Choroid plexus epithelial cell (primary cell): ENCODE measurements at regions not wholly inside any gene's neighbourhood (a gene's known extent, or its start where the extent isn't known, plus 50 kb on each side); places are given as distances from the start of the nearest gene placed in this dataset.

ENCODE experiments used
- DNase-seq: peaks from one replicate; pipeline ENCODE4 v3.0.0-alpha.2; 2010; ENCODE audit warnings: low read depth
- H3K4me3 ChIP-seq: 2 replicates; pipeline ENCODE4 v1.5.1; 2011; ENCODE audit warnings: low read depth, mild to moderate bottlenecking, control low read depth, low read length, moderate library complexity
- CTCF ChIP-seq: conservative IDR thresholded peaks from 2 replicates; pipeline ENCODE4 v1.5.1; 2011; ENCODE audit warnings: low read depth, mild to moderate bottlenecking, control low read depth, inconsistent platforms, low read length, moderate library complexity

DNA sequence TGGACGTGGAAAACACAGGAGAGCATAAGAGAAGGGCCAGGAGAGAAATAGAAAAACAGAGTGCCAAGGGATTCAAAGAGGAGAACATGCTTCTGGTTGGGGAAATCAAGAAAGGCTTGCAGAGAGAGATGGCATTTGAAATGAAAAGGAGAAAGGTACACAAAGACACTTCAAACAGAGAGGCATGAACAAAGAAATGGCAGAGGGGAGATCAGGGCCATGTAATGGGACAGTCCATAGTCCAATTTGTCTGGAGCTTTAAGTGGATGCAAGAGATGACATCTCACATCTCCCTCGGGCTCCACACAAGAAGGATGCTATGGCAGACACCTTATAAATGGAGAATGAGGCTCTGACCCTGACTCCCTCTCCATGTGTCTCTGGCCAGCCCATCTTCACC lies 331.1 kb downstream of the MLLT3 start:
- TF ChIP-seq CTCF = no peak
- no peak for DNase-seq
- H3K4me3 ChIP-seq = no peak overlapping the region

DNA sequence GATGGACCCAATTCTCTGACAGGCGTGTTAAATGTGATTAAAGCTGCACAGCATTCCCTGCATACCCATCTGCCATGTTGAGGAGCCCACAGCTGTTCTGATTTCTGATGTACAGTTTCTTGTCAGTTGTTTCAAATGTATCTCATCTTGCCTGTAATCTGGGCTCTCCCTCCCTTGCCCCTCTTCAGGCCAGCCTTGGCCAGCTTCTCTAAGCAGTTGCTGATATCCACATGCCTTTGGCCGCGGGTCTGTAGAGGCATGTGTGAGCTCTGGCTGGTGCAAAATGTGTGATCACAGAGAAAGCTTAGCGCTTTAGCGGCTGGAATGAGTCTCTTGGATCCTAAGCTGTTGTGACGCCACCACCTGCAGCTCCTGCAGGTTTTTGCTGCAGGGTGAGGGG lies 332.0 kb downstream of the MLLT3 start:
- DNase-seq = no peak
- H3K4me3 ChIP-seq = no peak overlapping the region
- TF ChIP-seq CTCF = no peak

- H3K4me3 ChIP-seq = no peak overlapping the region
- no peak for TF ChIP-seq CTCF
- DNase-seq = no peak
Observed at GRCh38 chr9:20289423-20290010, 332.8 kb downstream of the MLLT3 start.

- DNase-seq = no peak
- no peak for TF ChIP-seq CTCF
- H3K4me3 ChIP-seq = no peak overlapping the region
Observed at GRCh38 chr9:20286969-20287368, 335.3 kb downstream of the MLLT3 start.

DNA sequence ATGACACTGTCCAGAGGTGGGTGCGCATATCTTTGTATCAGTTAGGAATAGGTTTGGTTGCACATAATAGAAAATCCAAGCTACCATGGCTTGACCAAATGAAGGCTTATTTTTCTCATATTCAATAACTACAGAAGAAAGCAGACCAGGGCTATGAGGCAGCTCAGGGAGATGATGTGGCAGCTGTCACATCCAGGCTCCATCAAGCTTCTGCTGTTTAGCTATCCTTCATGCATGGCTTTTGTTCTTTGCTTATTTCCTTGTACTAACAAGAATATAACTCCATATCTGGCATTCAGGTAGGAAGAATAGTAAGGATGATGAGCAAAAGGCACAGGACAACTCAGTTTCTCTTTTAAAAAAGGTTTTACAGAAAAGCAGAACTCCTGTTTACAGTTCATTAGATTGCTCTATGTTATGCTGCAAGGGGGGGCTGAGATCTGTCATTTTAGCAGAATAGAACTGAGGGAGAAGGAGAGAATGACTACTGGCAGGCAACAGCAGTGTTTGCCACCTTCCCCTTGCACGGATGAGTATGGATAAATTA lies 336.1 kb downstream of the MLLT3 start:
- H3K4me3 ChIP-seq = no peak overlapping the region
- no peak for TF ChIP-seq CTCF
- no peak for DNase-seq

DNA sequence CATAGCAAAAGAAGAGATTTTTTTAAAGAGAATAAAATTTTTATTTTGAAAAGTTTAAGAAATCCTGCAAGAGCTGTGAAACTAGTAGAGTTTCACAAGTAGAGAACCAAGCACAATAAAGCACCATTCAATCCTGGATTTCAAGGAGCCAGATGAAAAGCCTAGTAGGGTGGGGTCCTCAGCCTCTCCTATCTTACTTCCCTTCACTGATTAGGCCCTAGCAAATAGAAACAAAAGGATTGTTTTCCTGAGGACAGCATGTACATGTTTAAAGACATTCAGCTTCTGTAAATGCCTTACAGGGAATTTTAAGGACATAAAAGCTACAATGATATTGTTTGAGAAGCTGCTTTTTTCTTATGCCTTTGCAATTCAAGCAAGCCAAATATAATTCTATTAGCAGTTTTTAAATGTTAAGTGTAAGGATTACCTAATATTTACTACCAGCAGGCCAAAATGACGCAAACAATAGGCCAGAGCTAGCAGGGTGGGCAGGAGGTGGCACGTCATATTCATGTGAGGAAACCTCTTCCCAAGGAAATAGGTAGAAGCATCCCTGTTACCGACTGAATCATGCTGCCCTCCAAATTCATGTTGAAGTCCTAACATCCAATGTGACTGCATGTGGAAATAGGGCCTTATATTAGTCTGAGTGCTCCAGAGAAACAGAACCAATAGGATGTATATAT lies 337.6 kb downstream of the MLLT3 start:
- no peak overlapping the region for H3K4me3 ChIP-seq
- no peak for TF ChIP-seq CTCF
- no peak for DNase-seq

GRCh38 chr9:20280330-20280729 lies 342.0 kb downstream of the MLLT3 start:
- TF ChIP-seq CTCF = no peak
- no peak overlapping the region for H3K4me3 ChIP-seq
- no peak for DNase-seq
